ENCODE measurements at regions not wholly inside any gene's neighbourhood (a gene's known extent, or its start where the extent isn't known, plus 50 kb on each side); places are given as distances from the start of the nearest gene placed in this dataset.

GRCh38 chr6:54717849-54718455 is 128.6 kb upstream of the FAM83B start:
- TF ChIP-seq CTCF (IDR thresholded peaks at IDR 0.05) (peak; percentile 17 to 62 (median 55)), POLR2A (IDR thresholded peaks at IDR 0.05) (no peak), POLR2AphosphoS5 (IDR thresholded peaks at IDR 0.05) (no peak)
